PC-9 (cell line): ENCODE measurements at regions not wholly inside any gene's neighbourhood (a gene's known extent, or its start where the extent isn't known, plus 50 kb on each side); places are given as distances from the start of the nearest gene placed in this dataset.

ENCODE experiments used
- BruUV-seq: library from RNA; stranded (reverse); fragments of 400-500 nt; replicated peaks from 2 replicates; lab custom pipeline; 2021; lab: Mats Ljungman, UMichigan
- CTCF ChIA-PET: fragments of 300-600 bp; sonication (Branson Sonifier 250); formaldehyde crosslinking; loops from one replicate; lab custom pipeline; 2022; ENCODE audit warnings: antibody characterized with exemption; lab: Charles Lee
- POLR2A ChIA-PET: fragments of 300-600 bp; sonication (Branson Sonifier 250); formaldehyde crosslinking; loops from one replicate; lab custom pipeline; 2022; ENCODE audit warnings: antibody characterized with exemption; ENCODE audit not compliant: unreplicated experiment; lab: Charles Lee
- DNase-seq, 2 experiments: peaks; one replicate each; pipeline versions ENCODE4 v3.0.0 to v3.0.0-alpha.2; 2015 to 2022; ENCODE audit warnings: mixed read lengths in 1 of 2
- H2AFZ ChIP-seq: fragments of 200-600 bp; sonication (generic); 2 replicates; pipeline ENCODE4 v1.8.1; 2017; ENCODE audit warnings: antibody characterized with exemption
- H3F3A ChIP-seq: fragments of 200-600 bp; sonication (generic); 2 replicates; pipeline ENCODE4 v1.8.1; 2017; ENCODE audit warnings: antibody characterized with exemption, mild to moderate bottlenecking, low read depth; ENCODE audit not compliant: insufficient read depth
- H3K27ac ChIP-seq: fragments of 200-600 bp; sonication (generic); 2 replicates; pipeline ENCODE4 v1.6.1; 2016; ENCODE audit warnings: mixed run types
- H3K27me3 ChIP-seq: fragments of 200-600 bp; sonication (generic); 2 replicates; pipeline ENCODE4 v1.6.1; 2016; ENCODE audit warnings: low read depth, mixed run types; ENCODE audit not compliant: insufficient read depth
- H3K36me3 ChIP-seq: fragments of 200-600 bp; sonication (generic); 2 replicates; pipeline ENCODE4 v1.6.1; 2016; ENCODE audit warnings: low read depth, mixed run types
- H3K4me1 ChIP-seq: fragments of 200-600 bp; sonication (generic); replicated peaks from 2 replicates; pipeline ENCODE4 v1.6.1; 2016; ENCODE audit warnings: mixed run types; ENCODE audit not compliant: insufficient read depth
- H3K4me2 ChIP-seq: fragments of 200-600 bp; sonication (generic); 2 replicates; pipeline ENCODE4 v1.6.1; 2017; ENCODE audit warnings: mixed run types
- H3K4me3 ChIP-seq: fragments of 200-600 bp; sonication (generic); 2 replicates; pipeline ENCODE4 v1.6.1; 2016; ENCODE audit warnings: mixed run types
- H3K79me2 ChIP-seq: fragments of 200-600 bp; sonication (generic); 2 replicates; pipeline ENCODE4 v1.6.1; 2017; ENCODE audit warnings: low read depth, mixed run types
- H3K9me2 ChIP-seq: fragments of 200-600 bp; sonication (generic); 2 replicates; pipeline ENCODE4 v1.8.1; 2017; ENCODE audit warnings: mild to moderate bottlenecking; ENCODE audit not compliant: insufficient read depth
- H3K9me3 ChIP-seq: fragments of 200-600 bp; sonication (generic); 2 replicates; pipeline ENCODE4 v1.8.1; 2016; ENCODE audit warnings: low read depth; ENCODE audit not compliant: insufficient read depth
- H4K20me1 ChIP-seq: fragments of 200-600 bp; sonication (generic); 2 replicates; pipeline ENCODE4 v1.8.1; 2017; ENCODE audit not compliant: insufficient read depth
- CTCF ChIP-seq: fragments of 200-600 bp; sonication (generic); conservative IDR thresholded peaks from 2 replicates; pipeline ENCODE4 v1.6.1; 2017; ENCODE audit warnings: mixed run types, antibody characterized with exemption, mild to moderate bottlenecking, moderate library complexity
- EZH2 ChIP-seq: fragments of 200-600 bp; sonication (generic); IDR thresholded peaks from 2 replicates; pipeline ENCODE4 v1.8.0; 2017; ENCODE audit warnings: antibody characterized with exemption, low read depth
- intact Hi-C: fragments of 100-400 bp; cut with micrococcal nuclease; formaldehyde crosslinking; loops from one replicate; pipeline ENCODE4 v1.10.0; 2022; ENCODE audit not compliant: unreplicated experiment

- intact Hi-C loops = no loop called here
- no peak for TF ChIP-seq CTCF
- no peak for TF ChIP-seq EZH2
- no peaks in the 10 kb centered on the region for H4K20me1 ChIP-seq
Observed at GRCh38 chr7:22944022-22944421, 69.9 kb downstream of the HYCC1 start.

GRCh38 chr7:22942191-22942590 is 71.7 kb downstream of the HYCC1 start:
- Histone ChIP-seq H3K79me2 (no peaks in the 10 kb centered on the region), H2AFZ (no peak overlapping the region), H4K20me1 (no peaks in the 10 kb centered on the region), H3K9me3 (no peaks in the 10 kb centered on the region), H3K27ac (no peak overlapping the region), H3K9me2 (no peaks in the 10 kb centered on the region; the same call in 1 of the 2 replicates), H3K4me2 (no peak overlapping the region), H3F3A (no peaks in the 10 kb centered on the region), H3K27me3 (no peaks in the 10 kb centered on the region), H3K4me3 (no peak overlapping the region), H3K4me1 (no peaks in the 10 kb centered on the region), H3K36me3 (no peaks in the 10 kb centered on the region)
- ChIA-PET POLR2A (no interaction called here), CTCF (no interaction called here)
- TF ChIP-seq EZH2 (no peak), CTCF (no peak)
- DNase-seq = no peak
- intact Hi-C loops = no loop called here
- BruUV-seq = no TSS peak

More at GRCh38 chr7:22944022-22944421, 69.9 kb downstream of the HYCC1 start:
- H3K4me3 ChIP-seq = no peak overlapping the region
- no peak overlapping the region for H2AFZ ChIP-seq
- no peak overlapping the region for H3K4me2 ChIP-seq
- H3F3A ChIP-seq = no peaks in the 10 kb centered on the region
- no peaks in the 10 kb centered on the region for H3K79me2 ChIP-seq
- H3K4me1 ChIP-seq = no peaks in the 10 kb centered on the region
- BruUV-seq = no TSS peak
- H3K27me3 ChIP-seq = no peaks in the 10 kb centered on the region
- no peaks in the 10 kb centered on the region; the same call in 1 of the 2 replicates for H3K9me2 ChIP-seq
- CTCF ChIA-PET = no interaction called here
- POLR2A ChIA-PET = interaction anchor here (0.6 kb wide), 1 partner anchor 623 kb away, joined by 3 read pairs; no protein-coding TSS in a partner anchor
- no peak overlapping the region for H3K27ac ChIP-seq
- DNase-seq = no peak
- H3K36me3 ChIP-seq = no peaks in the 10 kb centered on the region
- no peaks in the 10 kb centered on the region for H3K9me3 ChIP-seq

GRCh38 chr7:22939842-22940241 is 74.1 kb downstream of the HYCC1 start:
- Histone ChIP-seq H3K27ac (no peak overlapping the region), H3F3A (no peaks in the 10 kb centered on the region), H3K4me3 (no peak overlapping the region), H3K9me3 (no peaks in the 10 kb centered on the region), H4K20me1 (no peaks in the 10 kb centered on the region), H3K4me2 (no peak overlapping the region), H2AFZ (no peak overlapping the region), H3K9me2 (no peaks in the 10 kb centered on the region; the same call in 1 of the 2 replicates), H3K27me3 (no peaks in the 10 kb centered on the region), H3K79me2 (no peaks in the 10 kb centered on the region), H3K4me1 (no peaks in the 10 kb centered on the region), H3K36me3 (no peaks in the 10 kb centered on the region)
- POLR2A ChIA-PET = no interaction called here
- CTCF ChIA-PET = no interaction called here
- DNase-seq = no peak
- TF ChIP-seq CTCF = no peak
- no peak for TF ChIP-seq EZH2
- intact Hi-C loops = no loop called here
- no TSS peak for BruUV-seq
